ENCODE measurements at regions not wholly inside any gene's neighbourhood (a gene's known extent, or its start where the extent isn't known, plus 50 kb on each side); places are given as distances from the start of the nearest gene placed in this dataset.

DNA sequence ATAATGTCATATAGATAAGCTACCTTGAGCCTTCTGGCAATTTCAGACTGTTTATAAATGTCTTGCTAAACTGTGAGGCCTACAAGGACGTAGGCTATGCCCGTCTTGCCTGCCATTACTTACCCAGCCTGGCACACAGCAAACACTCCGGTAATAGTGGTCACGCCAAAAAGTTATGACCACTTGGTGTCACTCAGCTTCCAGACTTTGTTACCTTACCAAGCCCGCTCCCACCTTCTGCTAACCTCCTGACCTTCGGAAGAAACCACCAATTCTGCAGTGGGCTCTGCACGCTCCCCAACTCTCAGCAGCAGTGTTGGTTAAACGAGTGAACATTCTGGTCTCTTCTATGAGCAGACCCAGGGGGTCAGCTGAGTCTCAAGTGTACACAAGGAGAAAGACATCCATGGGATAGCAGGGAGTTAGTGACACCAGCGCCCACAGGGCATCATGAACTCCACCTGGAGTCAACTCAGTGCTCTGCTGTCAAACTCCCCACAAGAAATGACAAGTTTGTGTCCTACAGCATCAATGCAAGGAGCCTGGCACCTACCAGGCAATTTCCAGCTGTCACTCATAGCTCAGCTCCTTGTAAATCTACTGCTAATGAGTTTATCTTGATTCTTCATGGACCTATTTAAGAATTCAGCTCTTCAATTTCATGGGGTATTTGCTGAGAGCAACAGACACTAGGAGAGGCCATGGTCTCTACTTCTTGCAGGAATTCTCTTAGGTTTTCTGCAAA is 119.9 kb downstream of the TTLL2 start:
- DNase-seq = no peak

GRCh38 chr6:167445568-167445967 is 120.7 kb downstream of the TTLL2 start:
- DNase-seq = no peak

GRCh38 chr6:167446046-167446445 is 121.2 kb downstream of the TTLL2 start:
- DNase-seq = no peak

GRCh38 chr6:167446971-167447370 is 122.1 kb downstream of the TTLL2 start:
- DNase-seq = no peak

GRCh38 chr6:167448378-167448777 is 123.5 kb downstream of the TTLL2 start:
- no peak for DNase-seq

- no peak for DNase-seq
Observed at GRCh38 chr6:167449094-167449861, 124.4 kb downstream of the TTLL2 start.

- DNase-seq = no peak
Observed at GRCh38 chr6:167450626-167451025, 125.7 kb downstream of the TTLL2 start.

GRCh38 chr6:167452338-167453081 is 127.6 kb downstream of the TTLL2 start:
- DNase-seq = no peak

GRCh38 chr6:167453082-167453446 is 128.2 kb downstream of the TTLL2 start:
- DNase-seq = no peak

GRCh38 chr6:167454003-167454402 is 129.1 kb downstream of the TTLL2 start:
- no peak for DNase-seq

DNA sequence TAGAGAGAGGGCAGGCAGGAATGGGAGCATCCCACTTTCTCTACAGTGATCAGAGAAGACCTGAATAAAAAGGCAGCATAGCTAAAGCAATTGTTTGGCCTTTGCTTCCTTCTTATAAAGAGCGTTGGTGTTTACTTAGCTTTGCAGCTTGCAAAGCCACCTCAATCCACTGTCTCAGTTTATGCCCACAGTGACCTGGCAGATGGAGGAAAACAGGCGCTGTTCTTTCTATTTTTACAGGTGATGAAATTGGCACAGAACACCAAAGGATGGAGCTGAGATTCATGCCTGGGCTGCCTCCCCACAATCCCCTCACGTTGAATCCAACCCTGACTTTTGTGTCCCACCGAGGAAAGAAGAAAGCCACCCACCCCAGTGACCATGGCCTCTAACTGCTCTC is 130.5 kb downstream of the TTLL2 start:
- no peak for DNase-seq

DNA sequence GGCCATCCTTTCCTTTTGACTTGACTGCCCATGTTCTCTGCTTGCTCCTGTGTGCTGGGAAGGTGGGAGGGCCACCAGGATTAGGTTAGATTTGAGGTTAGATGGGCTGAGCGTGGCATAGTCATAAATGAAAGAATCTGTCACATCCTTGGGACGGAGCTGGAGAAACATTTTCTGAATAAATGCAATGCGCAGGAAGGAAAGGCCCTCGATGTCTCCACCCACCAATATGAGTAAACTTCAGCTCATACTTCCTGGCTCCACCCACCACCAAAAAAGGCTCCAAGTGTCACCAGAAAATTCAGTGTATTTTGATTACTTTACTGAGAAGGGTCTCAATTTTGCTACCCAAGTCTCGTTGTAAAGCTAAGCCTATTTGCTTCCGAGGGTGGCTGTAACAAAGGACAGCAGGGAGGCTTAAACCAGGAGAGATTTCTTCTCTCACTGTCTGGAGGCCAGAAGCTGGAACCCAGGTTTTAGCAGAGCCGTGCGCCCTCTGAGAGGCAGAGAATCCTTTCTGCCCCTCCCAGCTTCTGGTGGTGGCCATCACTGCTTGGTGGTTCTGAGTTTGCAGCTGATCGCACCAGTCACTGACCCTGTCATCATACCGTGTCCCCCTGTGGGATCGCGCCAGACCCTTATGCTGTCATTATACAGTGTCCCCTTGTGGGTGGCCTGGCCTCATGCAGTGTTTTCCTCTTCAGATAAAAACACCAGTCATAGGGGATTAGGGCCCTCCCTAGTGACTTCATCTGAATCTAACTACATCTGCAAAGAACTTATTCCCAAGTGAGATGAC is 137.8 kb downstream of the TTLL2 start:
- DNase-seq = no peak

- DNase-seq = no peak
Observed at GRCh38 chr6:167464177-167464576, 139.3 kb downstream of the TTLL2 start.

DNA sequence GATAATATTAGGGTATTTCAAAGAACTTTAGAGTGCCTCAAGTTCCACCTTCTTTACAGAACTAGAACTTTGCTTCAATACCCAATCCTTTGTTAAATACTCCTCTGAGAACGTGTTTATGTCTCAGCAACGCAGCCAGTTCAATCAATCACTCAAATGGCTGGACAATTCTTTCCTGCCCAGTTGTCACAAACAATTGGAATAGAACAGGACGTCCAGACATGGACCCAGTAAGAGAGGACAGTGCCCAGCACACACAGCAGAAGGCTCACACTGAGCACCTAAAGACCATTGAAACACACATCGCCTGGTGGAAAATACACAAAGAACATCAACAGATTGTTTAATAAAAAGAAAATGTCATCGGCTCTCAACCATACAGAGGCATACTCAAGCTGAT is 140.6 kb downstream of the TTLL2 start:
- no peak for DNase-seq

DNA sequence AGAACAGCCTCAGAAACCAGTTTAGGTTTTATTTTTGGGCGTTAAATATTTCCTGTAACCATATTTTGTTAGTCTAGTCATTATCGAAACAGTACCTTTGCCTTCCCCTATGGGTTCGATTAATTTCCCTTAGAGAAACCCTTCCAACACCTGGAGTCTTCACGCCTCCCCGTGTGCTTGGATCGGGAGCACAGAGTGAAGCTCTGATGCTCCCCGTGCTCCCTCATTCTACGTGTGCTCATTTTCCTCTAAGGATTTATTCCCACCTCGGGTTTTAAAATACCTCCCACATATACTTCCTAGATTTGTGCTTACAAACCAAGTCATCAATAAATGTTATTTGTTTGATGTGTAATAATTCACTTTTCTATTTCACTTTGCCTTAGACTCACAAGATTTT is 142.4 kb downstream of the TTLL2 start:
- DNase-seq = no peak

DNA sequence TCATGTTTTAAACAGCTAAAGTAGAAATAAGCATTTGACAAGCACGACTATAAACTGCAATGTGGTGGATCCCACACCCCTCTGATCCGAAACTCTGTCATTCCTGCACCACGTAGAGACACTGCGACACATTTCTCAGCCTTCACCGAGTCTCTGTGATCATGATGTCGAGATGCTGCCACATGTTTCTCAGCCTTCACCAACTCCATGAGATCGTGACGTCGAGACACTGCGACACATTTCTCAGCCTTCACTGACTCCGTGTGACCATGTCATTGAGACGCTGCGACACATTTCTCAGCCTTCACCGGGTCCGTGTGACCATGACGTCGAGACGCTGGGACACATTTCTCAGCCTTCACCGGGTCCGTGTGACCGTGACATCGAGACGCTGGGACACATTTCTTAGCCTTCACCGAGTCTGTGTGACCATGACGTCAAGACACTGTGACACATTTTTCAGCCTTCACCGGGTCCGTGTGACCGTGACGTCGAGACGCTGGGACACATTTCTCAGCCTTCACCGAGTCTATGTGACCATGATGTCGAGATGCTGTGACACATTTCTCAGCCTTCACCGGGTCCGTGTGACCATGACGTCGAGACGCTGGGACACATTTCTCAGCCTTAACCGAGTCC is 143.0 kb downstream of the TTLL2 start:
- no peak for DNase-seq

- DNase-seq = no peak
Observed at GRCh38 chr6:167469101-167469500, 144.2 kb downstream of the TTLL2 start.

DNA sequence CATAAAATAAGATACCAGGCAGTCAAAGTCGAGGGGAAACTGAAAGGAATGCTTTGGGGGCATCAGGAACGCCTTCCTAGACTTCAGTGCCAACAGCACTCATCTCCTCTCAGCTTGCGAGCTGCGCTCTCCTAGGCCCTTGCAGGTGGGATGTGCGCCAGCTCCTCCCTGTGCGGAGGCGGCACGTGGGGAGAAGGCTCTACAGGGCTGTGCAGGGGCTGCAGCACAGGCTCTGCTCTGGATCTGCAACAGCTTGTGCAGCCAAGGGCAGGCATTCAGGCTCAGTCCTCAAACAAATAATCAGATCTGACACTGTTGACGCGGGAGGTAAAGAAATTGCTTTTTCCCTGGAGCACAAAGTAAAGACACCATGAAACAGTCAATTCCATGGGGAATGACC is 144.8 kb downstream of the TTLL2 start:
- DNase-seq = no peak

DNA sequence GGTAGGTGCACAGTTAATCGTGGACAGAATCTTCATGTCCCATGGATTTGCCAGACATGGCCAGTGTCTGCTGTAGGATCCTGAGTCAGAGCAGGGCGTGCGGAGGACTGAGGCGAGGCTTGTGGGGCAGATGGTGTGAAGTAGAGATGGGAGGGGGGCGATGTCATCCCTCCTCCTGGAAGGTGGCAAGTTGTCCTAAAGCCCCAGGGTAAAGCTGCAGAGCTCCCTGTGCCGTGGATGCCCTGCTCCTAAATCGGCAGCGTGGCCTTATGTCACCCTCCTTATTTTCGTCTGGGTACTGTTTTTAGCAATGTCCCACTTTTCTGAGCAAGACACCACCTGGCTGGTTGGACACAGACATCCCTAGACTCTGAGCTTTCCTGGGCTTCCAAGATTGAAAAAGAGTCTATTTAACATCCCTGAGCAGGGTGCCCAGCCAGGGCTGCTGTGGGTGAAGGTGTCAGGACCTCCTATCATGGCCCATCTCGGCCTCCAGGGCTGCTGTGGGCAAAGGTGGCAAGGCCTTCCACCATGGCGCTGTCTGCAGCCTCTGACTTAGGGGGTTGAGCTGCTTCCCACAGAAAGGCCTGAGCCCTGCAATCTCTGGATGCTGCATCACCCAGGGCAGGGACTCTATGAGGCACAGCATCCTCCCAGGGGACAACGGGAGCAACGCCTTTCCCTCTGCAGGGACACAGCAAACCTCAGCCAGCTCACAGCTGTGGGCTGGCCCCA is 145.4 kb downstream of the TTLL2 start:
- DNase-seq = no peak

GRCh38 chr6:167470836-167471547 is 146.1 kb downstream of the TTLL2 start:
- DNase-seq = no peak

- no peak for DNase-seq
Observed at GRCh38 chr6:167471548-167471930, 146.7 kb downstream of the TTLL2 start.

Measured in DMS 273 treated with DMSO at 0.1 percent for 48 hours (cell line).